ENCODE measurements at regions not wholly inside any gene's neighbourhood (a gene's known extent, or its start where the extent isn't known, plus 50 kb on each side); places are given as distances from the start of the nearest gene placed in this dataset.

DNA sequence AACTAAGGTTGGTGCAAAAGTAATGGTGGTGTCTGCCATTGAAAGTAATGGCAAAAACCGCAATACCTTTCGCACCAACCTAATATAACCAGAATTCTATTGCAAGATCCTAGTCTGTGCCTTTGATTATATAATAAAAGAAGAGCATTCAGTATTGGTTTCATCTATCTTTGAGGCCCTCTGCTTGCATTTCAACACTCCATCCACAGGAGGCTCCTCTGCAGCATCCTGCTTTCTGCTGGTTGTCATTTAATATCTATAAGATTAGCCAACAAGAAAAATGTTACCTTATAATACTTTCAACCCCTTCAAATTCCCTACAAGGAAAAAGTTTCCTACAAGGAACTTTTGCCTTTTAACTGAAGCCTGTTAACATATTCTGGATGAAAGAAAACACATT, 139.2 kb downstream of the CDCA7 start:
- DNase-seq (ENCODE audit: insufficient read length, low spot score) = no peak
- TF ChIP-seq, protein P1, sequence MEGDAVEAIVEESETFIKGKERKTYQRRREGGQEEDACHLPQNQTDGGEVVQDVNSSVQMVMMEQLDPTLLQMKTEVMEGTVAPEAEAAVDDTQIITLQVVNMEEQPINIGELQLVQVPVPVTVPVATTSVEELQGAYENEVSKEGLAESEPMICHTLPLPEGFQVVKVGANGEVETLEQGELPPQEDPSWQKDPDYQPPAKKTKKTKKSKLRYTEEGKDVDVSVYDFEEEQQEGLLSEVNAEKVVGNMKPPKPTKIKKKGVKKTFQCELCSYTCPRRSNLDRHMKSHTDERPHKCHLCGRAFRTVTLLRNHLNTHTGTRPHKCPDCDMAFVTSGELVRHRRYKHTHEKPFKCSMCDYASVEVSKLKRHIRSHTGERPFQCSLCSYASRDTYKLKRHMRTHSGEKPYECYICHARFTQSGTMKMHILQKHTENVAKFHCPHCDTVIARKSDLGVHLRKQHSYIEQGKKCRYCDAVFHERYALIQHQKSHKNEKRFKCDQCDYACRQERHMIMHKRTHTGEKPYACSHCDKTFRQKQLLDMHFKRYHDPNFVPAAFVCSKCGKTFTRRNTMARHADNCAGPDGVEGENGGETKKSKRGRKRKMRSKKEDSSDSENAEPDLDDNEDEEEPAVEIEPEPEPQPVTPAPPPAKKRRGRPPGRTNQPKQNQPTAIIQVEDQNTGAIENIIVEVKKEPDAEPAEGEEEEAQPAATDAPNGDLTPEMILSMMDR (IDR thresholded peaks at IDR 0.05; ENCODE audit: insufficient read depth, missing control alignments) = no peak
- no peak for FAIRE-seq

DNA sequence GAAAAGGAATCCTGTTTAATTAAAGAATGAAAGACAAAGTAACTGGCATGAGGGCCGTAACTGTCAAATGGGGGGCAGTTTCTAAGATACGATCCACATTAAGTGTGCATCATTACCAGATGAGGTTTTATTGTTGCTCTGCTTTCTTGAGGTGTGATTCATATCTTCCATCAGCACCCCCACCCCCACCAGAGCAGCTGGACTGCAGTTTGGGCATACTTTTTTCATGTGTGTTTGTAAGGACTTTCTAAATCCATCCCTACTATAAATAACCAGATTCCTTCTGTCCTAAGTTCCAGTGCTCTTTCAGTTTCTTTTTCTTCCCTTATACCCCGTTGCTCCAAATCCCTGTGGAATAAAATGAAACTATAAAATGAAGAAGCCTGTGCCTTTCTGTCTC, 142.1 kb downstream of the CDCA7 start:
- DNase-seq (ENCODE audit: insufficient read length, low spot score) (no peak), FAIRE-seq (no peak)
- TF ChIP-seq, protein P1 (IDR thresholded peaks at IDR 0.05; ENCODE audit: insufficient read depth, missing control alignments) = no peak

DNA sequence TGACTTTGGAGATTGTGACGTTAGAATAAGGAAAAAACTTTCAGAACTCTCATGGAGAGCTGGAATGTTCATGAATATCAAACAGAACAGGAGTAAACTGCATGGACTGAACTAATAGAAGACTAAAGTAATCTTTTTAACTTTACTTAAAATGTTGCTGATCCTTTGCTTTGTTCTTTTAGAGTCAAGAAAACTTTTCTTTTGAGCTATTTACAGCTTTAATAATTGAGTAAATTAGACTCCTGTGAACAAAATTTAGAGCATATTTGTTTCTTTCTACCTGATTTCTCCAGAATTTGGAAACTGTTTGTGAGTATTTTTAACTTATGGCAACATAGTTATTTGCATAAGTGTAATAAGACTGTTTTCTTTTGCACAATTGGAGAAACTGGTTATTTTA, 146.3 kb downstream of the CDCA7 start:
- FAIRE-seq (no peak), DNase-seq (ENCODE audit: insufficient read length, low spot score) (no peak)
- TF ChIP-seq, protein P1 (IDR thresholded peaks at IDR 0.05; ENCODE audit: insufficient read depth, missing control alignments) = no peak

DNA sequence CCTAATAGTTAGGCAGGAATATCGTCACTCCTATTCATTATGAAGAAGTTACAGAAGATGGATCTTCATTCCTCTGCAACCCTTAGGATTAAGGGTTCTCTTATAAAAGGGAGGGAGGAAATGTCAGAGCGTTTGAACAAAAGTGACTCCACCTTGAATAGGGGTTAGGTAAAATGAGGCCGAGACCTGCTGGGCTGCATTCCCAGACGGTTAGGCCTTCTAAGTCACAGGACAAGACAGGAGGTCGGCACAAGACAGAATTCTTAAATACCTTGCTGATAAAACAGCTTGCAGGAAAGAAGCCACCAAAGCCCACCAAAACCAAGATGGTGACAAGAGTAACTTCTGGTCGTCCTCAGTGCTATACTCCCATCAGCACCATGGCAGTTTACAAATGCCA, 147.6 kb downstream of the CDCA7 start:
- FAIRE-seq (no peak), DNase-seq (ENCODE audit: insufficient read length, low spot score) (no peak)
- TF ChIP-seq, protein P1 (IDR thresholded peaks at IDR 0.05; ENCODE audit: insufficient read depth, missing control alignments) = no peak

DNA sequence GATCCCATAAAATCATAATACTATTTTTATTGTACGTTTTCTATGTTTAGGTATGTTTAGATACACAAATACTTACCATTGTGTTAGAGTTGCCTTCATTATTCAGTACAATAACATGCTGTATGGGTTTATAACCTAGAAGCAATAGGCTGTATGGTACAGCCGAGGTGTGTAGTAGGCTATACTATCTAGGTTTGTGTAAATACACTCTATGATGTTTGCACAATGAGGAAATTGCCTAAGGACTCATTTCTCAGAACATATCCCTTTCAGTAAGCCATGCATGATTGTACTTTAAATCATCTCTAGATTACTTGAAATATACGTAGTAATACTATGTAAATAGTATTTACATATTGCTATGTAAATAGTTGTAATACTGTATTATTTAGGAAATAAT, 156.7 kb downstream of the CDCA7 start:
- TF ChIP-seq, protein P1 (IDR thresholded peaks at IDR 0.05; ENCODE audit: insufficient read depth, missing control alignments) = no peak
- DNase-seq (ENCODE audit: insufficient read length, low spot score) = no peak
- FAIRE-seq = no peak

DNA sequence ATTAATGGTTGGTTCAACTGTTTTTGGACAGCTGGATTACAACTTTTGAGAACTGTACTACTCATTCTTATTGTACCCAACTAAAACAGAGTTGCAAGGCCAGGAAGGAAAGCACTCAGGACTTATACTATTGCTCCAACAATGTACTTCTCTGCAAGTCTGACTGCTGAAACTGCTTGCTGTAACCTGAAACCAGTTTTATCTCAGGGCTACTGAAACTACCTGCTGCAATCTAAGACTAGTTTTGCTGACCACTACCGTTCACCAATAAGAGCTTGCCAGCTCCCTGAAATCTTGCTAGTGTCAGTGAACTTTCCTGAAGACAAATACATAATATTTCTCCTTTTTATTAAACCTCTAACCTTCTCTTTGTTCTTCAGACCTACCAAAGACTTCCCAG, 157.3 kb downstream of the CDCA7 start:
- no peak for DNase-seq (ENCODE audit: insufficient read length, low spot score)
- no peak for FAIRE-seq
- TF ChIP-seq, protein P1 (IDR thresholded peaks at IDR 0.05; ENCODE audit: insufficient read depth, missing control alignments) = no peak

DNA sequence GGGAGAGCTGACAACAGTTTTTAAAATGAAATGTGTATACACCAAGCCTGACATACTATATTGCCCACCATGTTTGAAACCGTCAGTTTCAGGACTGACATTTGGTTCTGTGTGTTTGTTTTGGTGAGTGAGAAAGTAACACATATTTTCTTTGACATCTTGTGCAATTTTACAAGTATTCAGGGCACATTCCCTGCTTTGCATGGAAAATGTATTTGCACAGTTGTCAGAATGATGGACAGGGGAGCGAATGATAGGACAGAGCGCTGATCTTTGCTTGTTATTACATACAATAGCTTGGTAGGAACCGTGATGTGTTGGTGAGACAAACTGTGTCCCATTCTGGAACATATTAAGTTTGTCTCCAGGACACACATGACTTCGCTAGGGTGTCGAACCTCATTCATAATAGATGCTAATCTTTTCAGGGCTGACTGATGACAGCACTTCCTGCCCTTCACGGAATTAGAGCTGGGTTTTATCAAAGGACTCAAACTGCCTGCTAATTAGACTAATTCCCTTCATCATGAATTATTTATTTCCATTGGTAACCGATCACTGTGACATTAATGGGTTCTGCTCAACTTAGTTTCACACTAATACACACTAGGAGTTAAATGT, 158.5 kb downstream of the CDCA7 start:
- TF ChIP-seq, protein P1 (IDR thresholded peaks at IDR 0.05; ENCODE audit: insufficient read depth, missing control alignments) = no peak
- FAIRE-seq (no peak), DNase-seq (ENCODE audit: insufficient read length, low spot score) (no peak)
